ENCODE measurements at regions not wholly inside any gene's neighbourhood (a gene's known extent, or its start where the extent isn't known, plus 50 kb on each side); places are given as distances from the start of the nearest gene placed in this dataset.

DNA sequence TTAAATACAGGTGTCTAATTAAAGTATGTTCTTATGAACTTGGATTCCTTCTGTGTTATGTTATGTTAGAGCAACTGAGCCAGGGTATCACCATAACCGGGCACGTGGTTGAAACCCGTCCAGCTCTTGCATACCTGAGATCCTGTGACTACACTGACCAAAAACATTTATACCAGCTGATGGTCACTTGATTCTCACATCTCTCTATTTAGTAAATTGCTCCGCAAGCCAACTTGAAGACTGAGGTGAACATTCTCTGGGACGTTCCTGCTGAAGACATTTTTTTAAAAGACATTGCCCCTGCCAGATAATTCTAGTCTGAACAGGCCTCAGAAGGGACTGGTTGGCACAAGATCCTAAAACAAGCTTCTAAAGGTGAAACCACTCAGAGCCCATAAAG lies 550.0 kb upstream of the DIPK2B start:
- Mint-ChIP-seq H3K9me3 (no peaks in the 10 kb centered on the region), H3K4me3 (no peak overlapping the region), H3K27ac (no peak overlapping the region), H3K4me1 (peaks cover 33% of the 10 kb centered on the region), H3K27me3 (no peaks in the 10 kb centered on the region), H3K36me3 (ENCODE audit: low read depth) (peaks cover 19% of the 10 kb centered on the region)
- ChIA-PET CTCF (no interaction called here), POLR2A (no interaction called here)
- no peak for DNase-seq

DNA sequence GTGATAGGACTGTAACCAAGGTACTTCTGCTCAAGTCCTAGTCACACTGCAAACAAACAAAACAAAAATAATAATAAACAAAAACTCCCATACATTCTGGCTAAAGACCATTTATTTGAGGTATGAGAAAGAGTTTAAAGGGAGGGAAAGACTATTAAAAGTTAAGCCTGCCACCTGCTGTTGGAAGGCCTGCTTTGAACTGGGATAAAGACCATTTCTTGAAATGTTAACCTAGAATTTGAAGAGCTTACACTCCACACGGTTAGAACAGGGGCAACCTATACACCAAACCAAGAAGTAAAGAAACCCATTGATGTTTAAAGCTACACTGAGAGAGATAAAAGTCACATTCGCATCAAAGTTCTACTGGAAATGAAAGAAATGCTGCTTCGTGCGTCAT lies 548.7 kb upstream of the DIPK2B start:
- Mint-ChIP-seq H3K9me3 (no peaks in the 10 kb centered on the region), H3K4me3 (no peak overlapping the region), H3K36me3 (ENCODE audit: low read depth) (peaks cover 28% of the 10 kb centered on the region), H3K27me3 (no peaks in the 10 kb centered on the region), H3K27ac (peak overlapping the region; percentile 51), H3K4me1 (peaks cover 31% of the 10 kb centered on the region)
- ChIA-PET POLR2A (no interaction called here), CTCF (interaction anchor here (0.6 kb wide), 1 partner anchor 308 kb away, joined by 5 read pairs; no protein-coding TSS in a partner anchor)
- no peak for DNase-seq

- H3K9me3 Mint-ChIP-seq: no peaks in the 10 kb centered on the region
- DNase-seq: no peak
- ChIA-PET CTCF (interaction anchor here (0.6 to 0.7 kb wide), 2 partner anchors 10 to 232 kb away, joined by 3 to 4 read pairs; no protein-coding TSS in a partner anchor), POLR2A (no interaction called here)
- H3K4me3 Mint-ChIP-seq: no peak overlapping the region
- H3K36me3 Mint-ChIP-seq (ENCODE audit: low read depth): peaks cover 34% of the 10 kb centered on the region
- peaks cover 31% of the 10 kb centered on the region for H3K4me1 Mint-ChIP-seq
- H3K27ac Mint-ChIP-seq: no peak overlapping the region
- no peaks in the 10 kb centered on the region for H3K27me3 Mint-ChIP-seq
Measured at GRCh38 chrX:45748369-45748774, 547.7 kb upstream of the DIPK2B start.

GRCh38 chrX:45747905-45748304 lies 547.2 kb upstream of the DIPK2B start:
- CTCF ChIA-PET: interaction anchor here (0.6 to 0.7 kb wide), 2 partner anchors 10 to 232 kb away, joined by 3 to 4 read pairs; no protein-coding TSS in a partner anchor
- DNase-seq: no peak
- POLR2A ChIA-PET: no interaction called here
- H3K9me3 Mint-ChIP-seq: no peaks in the 10 kb centered on the region
- H3K27me3 Mint-ChIP-seq: no peaks in the 10 kb centered on the region
- peaks cover 31% of the 10 kb centered on the region for H3K4me1 Mint-ChIP-seq
- H3K27ac Mint-ChIP-seq: no peak overlapping the region
- H3K4me3 Mint-ChIP-seq: no peak overlapping the region
- H3K36me3 Mint-ChIP-seq (ENCODE audit: low read depth): peaks cover 34% of the 10 kb centered on the region

DNA sequence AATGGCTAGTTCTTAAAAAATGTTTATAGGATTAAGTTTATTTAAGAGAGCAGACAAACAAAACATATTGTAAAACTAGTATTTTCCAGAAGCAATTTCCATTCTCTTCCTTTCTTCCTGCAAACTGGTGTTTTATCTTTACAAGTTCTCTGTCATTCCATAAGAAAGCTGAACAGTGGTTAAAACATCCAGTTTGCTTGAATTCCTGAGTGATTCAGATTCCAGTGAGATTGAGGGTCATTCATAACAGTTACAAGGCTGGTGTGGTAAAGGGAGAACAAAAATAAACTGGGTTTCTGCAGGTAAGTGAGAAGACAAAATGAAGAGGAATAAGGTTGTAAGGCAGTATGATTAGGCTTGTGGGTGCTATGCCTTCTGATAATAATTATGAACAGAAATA lies 544.8 kb upstream of the DIPK2B start:
- peaks cover 28% of the 10 kb centered on the region for H3K4me1 Mint-ChIP-seq
- ChIA-PET POLR2A (no interaction called here), CTCF (interaction anchor here (0.7 to 1.3 kb wide), 2 partner anchors 21 kb away, joined by 4 read pairs; no protein-coding TSS in a partner anchor)
- no peaks in the 10 kb centered on the region for H3K9me3 Mint-ChIP-seq
- peaks cover 30% of the 10 kb centered on the region for H3K36me3 Mint-ChIP-seq (ENCODE audit: low read depth)
- H3K27me3 Mint-ChIP-seq: no peaks in the 10 kb centered on the region
- no peak overlapping the region for H3K4me3 Mint-ChIP-seq
- DNase-seq: no peak
- peak overlapping the region; percentile 74 for H3K27ac Mint-ChIP-seq

DNA sequence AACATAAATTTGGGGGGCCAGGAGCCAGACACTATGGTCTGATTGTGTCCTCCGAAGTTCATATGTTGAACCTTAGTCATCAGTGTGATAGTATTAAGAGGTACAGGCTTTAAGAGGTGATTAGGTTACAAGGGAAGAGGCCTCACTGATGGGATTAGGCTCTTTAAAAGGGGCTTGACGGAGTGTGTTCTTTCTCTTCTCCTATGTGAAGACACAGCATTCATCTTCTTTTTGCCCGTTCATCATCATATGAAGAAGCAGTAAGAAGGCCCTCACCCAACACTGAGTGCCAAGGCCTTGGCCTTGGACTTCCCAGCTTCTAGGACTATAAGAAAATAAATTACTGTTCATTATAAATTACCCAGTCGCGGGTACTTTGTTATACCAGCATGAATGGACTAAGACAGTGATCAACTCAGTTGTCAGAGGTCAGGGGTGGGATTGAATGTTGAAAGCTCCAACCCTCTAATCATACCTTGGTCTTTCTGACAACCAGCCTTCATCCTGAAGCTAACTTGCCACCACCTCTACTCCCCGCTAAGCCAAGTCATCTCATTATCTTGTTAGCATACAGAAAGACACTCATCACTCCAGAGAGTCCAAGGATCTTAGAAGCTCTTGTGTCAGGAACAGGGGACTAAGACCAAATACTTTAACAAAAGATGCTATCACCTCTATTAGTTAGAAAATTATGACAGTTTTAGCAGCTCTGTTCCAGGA lies 543.4 kb upstream of the DIPK2B start:
- ChIA-PET CTCF (interaction anchor here (0.8 kb wide), 1 partner anchor 14 kb away, joined by 3 read pairs; no protein-coding TSS in a partner anchor), POLR2A (interaction anchor here (0.6 kb wide), 1 partner anchor 122 kb away, joined by 3 read pairs; no protein-coding TSS in a partner anchor)
- H3K27ac Mint-ChIP-seq: no peak overlapping the region
- no peaks in the 10 kb centered on the region for H3K9me3 Mint-ChIP-seq
- no peak overlapping the region for H3K4me3 Mint-ChIP-seq
- DNase-seq: no peak
- H3K27me3 Mint-ChIP-seq: no peaks in the 10 kb centered on the region
- peaks cover 15% of the 10 kb centered on the region for H3K4me1 Mint-ChIP-seq
- H3K36me3 Mint-ChIP-seq (ENCODE audit: low read depth): peaks cover 30% of the 10 kb centered on the region

DNA sequence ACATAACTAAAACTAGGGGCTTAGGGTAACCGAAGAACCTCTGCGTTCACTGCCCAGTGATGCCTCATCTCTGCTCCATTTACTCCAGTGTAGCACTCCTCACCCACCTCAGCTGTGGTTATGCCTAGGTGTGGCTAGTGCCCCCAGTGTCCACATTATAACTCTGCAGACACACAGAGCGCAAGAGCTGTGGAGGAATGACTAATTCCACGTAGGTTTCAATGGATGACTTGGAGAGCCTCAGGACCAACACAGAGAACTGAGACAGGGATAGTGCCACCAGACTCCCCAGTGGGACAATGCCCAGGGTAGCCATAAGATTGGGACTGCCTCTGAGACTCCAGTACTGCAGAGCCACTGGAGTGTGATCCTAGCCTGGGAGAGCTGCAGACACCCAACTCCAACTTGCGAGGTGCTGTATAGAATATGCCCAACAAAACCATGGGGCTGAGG lies 542.4 kb upstream of the DIPK2B start:
- no peak overlapping the region for H3K4me3 Mint-ChIP-seq
- H3K9me3 Mint-ChIP-seq: no peaks in the 10 kb centered on the region
- POLR2A ChIA-PET: no interaction called here
- CTCF ChIA-PET: no interaction called here
- DNase-seq: no peak
- H3K27ac Mint-ChIP-seq: no peak overlapping the region
- no peaks in the 10 kb centered on the region for H3K27me3 Mint-ChIP-seq
- peaks cover 10% of the 10 kb centered on the region for H3K4me1 Mint-ChIP-seq
- peaks cover 30% of the 10 kb centered on the region for H3K36me3 Mint-ChIP-seq (ENCODE audit: low read depth)

GRCh38 chrX:45740291-45740690 lies 539.6 kb upstream of the DIPK2B start:
- CTCF ChIA-PET: no interaction called here
- Mint-ChIP-seq H3K27ac (no peak overlapping the region), H3K9me3 (no peaks in the 10 kb centered on the region), H3K27me3 (no peaks in the 10 kb centered on the region), H3K36me3 (ENCODE audit: low read depth) (peaks cover 12% of the 10 kb centered on the region), H3K4me3 (no peak overlapping the region), H3K4me1 (no peaks in the 10 kb centered on the region)
- no peak for DNase-seq
- POLR2A ChIA-PET: no interaction called here

DNA sequence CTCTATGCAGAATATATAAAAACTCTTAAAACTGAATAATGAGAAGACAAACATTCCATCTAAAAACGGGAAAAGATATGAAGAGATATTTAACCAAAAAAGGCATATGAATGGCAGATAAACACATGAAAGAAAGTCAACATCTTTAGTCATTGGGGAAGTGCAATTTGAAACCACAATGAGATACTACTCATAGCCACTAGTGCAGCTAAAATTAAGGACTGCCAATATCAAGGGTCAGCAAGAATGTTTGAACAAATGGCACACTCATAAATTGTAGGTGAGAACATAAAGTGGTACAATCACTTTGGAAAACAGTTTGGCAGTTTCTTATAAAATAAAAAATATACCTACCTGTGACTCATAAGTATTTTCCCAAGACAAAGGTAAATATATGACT lies 534.9 kb upstream of the DIPK2B start:
- ChIA-PET CTCF (no interaction called here), POLR2A (no interaction called here)
- Mint-ChIP-seq H3K27me3 (peaks cover 2% of the 10 kb centered on the region), H3K27ac (no peak overlapping the region), H3K9me3 (peaks cover 3% of the 10 kb centered on the region), H3K4me3 (no peak overlapping the region), H3K4me1 (no peaks in the 10 kb centered on the region), H3K36me3 (ENCODE audit: low read depth) (no peaks in the 10 kb centered on the region)
- no peak for DNase-seq

GRCh38 chrX:45731448-45731847 lies 530.8 kb upstream of the DIPK2B start:
- H3K27ac Mint-ChIP-seq: no peak overlapping the region
- no peak overlapping the region for H3K4me3 Mint-ChIP-seq
- CTCF ChIA-PET: no interaction called here
- H3K27me3 Mint-ChIP-seq: peaks cover 4% of the 10 kb centered on the region
- POLR2A ChIA-PET: no interaction called here
- H3K4me1 Mint-ChIP-seq: no peaks in the 10 kb centered on the region
- DNase-seq: no peak
- H3K9me3 Mint-ChIP-seq: peaks cover 3% of the 10 kb centered on the region
- H3K36me3 Mint-ChIP-seq (ENCODE audit: low read depth): no peaks in the 10 kb centered on the region

DNA sequence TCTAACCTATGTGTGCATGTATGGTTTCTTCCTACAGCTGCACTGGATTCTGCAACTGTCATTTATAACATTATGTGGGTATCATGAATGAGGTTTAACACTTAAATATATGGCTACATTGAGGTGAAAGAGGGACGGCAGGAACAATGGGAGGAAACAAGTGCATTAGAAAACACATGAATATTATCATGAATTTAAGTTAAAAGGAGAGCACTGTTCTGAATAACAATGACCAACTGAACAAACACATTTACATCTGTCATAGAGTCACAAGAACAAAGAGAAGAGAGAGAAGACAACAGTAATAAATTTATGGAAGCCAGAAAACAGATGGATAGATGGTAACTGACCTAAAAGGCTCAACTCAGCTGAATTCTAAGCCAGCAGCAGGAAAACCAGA lies 527.1 kb upstream of the DIPK2B start:
- H3K4me3 Mint-ChIP-seq: no peak overlapping the region
- DNase-seq: no peak
- no peaks in the 10 kb centered on the region for H3K9me3 Mint-ChIP-seq
- no peaks in the 10 kb centered on the region for H3K36me3 Mint-ChIP-seq (ENCODE audit: low read depth)
- ChIA-PET POLR2A (no interaction called here), CTCF (no interaction called here)
- H3K4me1 Mint-ChIP-seq: no peaks in the 10 kb centered on the region
- peaks cover 4% of the 10 kb centered on the region for H3K27me3 Mint-ChIP-seq
- no peak overlapping the region for H3K27ac Mint-ChIP-seq

GRCh38 chrX:45722471-45722870 lies 521.8 kb upstream of the DIPK2B start:
- DNase-seq: no peak
- CTCF ChIA-PET: no interaction called here
- Mint-ChIP-seq H3K9me3 (no peaks in the 10 kb centered on the region), H3K27me3 (no peaks in the 10 kb centered on the region), H3K36me3 (ENCODE audit: low read depth) (no peaks in the 10 kb centered on the region), H3K27ac (no peak overlapping the region), H3K4me3 (no peak overlapping the region), H3K4me1 (peaks cover 4% of the 10 kb centered on the region)
- POLR2A ChIA-PET: no interaction called here

DNA sequence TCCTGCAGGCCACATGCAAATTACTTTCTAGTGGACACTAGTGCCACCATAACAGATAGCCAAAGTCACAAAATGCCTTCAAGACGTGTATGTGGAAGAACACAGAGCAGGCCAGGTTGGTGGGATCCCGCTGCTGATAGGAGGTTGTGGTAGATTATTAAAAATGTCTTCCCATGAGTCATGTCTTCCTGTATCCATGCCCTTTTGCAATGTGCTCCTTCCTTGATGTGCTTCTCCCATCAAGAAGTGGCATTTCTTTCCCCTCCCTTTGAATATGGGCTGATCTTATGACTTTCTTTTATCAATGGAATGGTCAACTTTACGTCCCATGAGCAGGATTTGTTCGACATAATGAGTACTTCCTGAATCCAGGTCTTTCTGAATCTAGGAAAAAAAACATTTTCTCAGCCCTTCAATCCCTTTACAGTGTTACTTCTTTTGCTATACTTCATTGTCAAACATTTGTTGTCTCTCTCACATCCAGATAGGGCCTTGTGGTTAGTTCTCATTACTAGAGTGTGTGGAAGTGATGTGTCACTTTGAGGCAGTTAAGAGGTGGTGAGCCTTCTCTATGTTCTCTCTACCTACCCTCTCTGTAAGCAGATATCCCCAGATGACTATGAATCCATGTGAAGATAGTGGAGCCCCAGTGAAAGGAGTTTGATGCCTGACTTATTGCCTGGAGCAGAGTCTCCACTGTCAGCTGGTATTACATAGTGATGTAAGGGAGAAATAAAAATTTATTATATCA lies 519.2 kb upstream of the DIPK2B start:
- ChIA-PET CTCF (no interaction called here), POLR2A (no interaction called here)
- Mint-ChIP-seq H3K9me3 (peaks cover 3% of the 10 kb centered on the region), H3K4me3 (no peak overlapping the region), H3K27ac (no peak overlapping the region), H3K36me3 (ENCODE audit: low read depth) (no peaks in the 10 kb centered on the region), H3K27me3 (no peaks in the 10 kb centered on the region), H3K4me1 (peaks cover 18% of the 10 kb centered on the region)
- no peak for DNase-seq
